HepG2 (cell line): ENCODE measurements at regions not wholly inside any gene's neighbourhood (a gene's known extent, or its start where the extent isn't known, plus 50 kb on each side); places are given as distances from the start of the nearest gene placed in this dataset.

Experiments
- ATAC-seq: fragments of 200-7000 bp; cut with Tn5 transposase; 3 replicates; pipeline ENCODE4 v1.9.1; 2020; ENCODE audit warnings: mild to moderate bottlenecking, moderate library complexity
- BruUV-seq: library from RNA; stranded (reverse); fragments of 400-500 nt; replicated peaks from 2 replicates; lab custom pipeline; 2021; lab: Mats Ljungman, UMichigan
- CTCF ChIA-PET: fragments of 300-600 bp; formaldehyde crosslinking; extraction: SDS; loops from one replicate; lab custom pipeline; 2021; ENCODE audit warnings: low total read pairs, inconsistent platforms, low intra/inter-chr PET ratio; lab: Yijun Ruan, JAX
- POLR2A ChIA-PET: fragments of 350-600 bp; sonication (Branson Sonifier 250); formaldehyde crosslinking; loops from one replicate; lab custom pipeline; 2020; ENCODE audit warnings: antibody characterized with exemption, inconsistent platforms; lab: Yijun Ruan, JAX
- DNase-seq: peaks from one replicate; pipeline ENCODE4 v3.0.0-alpha.2; 2015; ENCODE audit warnings: low spot score
- FAIRE-seq: peaks from 3 replicates; lab custom pipeline; 2011; peaks lifted over from hg19 to GRCh38; lab: Jason Lieb, UNC
- H2AFZ ChIP-seq: one replicate; pipeline ENCODE4 v1.6.1; 2011; ENCODE audit warnings: low read length, inconsistent platforms
- H3K27ac ChIP-seq: fragments of 300-600 bp; 3 replicates; pipeline ENCODE4 v1.8.0; 2011; ENCODE audit warnings: mixed run types, mild to moderate bottlenecking, mixed read lengths, low read length, inconsistent platforms; ENCODE audit not compliant: insufficient read depth; ENCODE audit errors: extremely low read length
- H3K27me3 ChIP-seq, 2 experiments: fragments of 200-600 bp in 1 of 2; 2 replicates in 1 of 2; 3 replicates in 1 of 2; pipeline versions ENCODE4 v1.6.0 to v1.8.0; 2011; ENCODE audit warnings: low read length in 2 of 2, mild to moderate bottlenecking in 2 of 2, moderate library complexity in 2 of 2, inconsistent platforms in 1 of 2; ENCODE audit not compliant: insufficient read depth in 2 of 2, control insufficient read depth in 1 of 2
- H3K36me3 ChIP-seq, 2 experiments: fragments of 200-600 bp in 1 of 2; replicated peaks in 1 of 2; 2 replicates in 1 of 2; 3 replicates in 1 of 2; pipeline versions ENCODE4 v1.5.1 to v1.8.0; 2011; ENCODE audit warnings: low read length in 2 of 2, inconsistent platforms in 1 of 2; ENCODE audit not compliant: insufficient read depth in 2 of 2, control insufficient read depth in 1 of 2
- H3K4me1 ChIP-seq: 2 replicates; pipeline ENCODE4 v1.5.1; 2012; ENCODE audit warnings: low read length, inconsistent platforms; ENCODE audit not compliant: insufficient read depth
- H3K4me2 ChIP-seq: 2 replicates; pipeline ENCODE4 v1.6.0; 2011; ENCODE audit warnings: low read depth, low read length, inconsistent platforms
- H3K4me3 ChIP-seq, 3 experiments: fragments of 200-600 bp in 1 of 3; sonication (generic), shearing (Covaris generic) in 1 of 3; replicated peaks in 1 of 3; 2 replicates each; pipeline ENCODE4 v1.5.1; 2011 to 2016; ENCODE audit warnings: low read length in 3 of 3, inconsistent platforms in 2 of 3, low read depth in 2 of 3, mild to moderate bottlenecking in 2 of 3, control low read depth in 1 of 3, mixed read lengths in 1 of 3; ENCODE audit not compliant: insufficient read depth in 1 of 3
- H3K79me2 ChIP-seq: one replicate; pipeline ENCODE4 v1.6.1; 2011; ENCODE audit warnings: low read length, inconsistent platforms; ENCODE audit not compliant: insufficient read depth
- H3K9ac ChIP-seq: 2 replicates; pipeline ENCODE4 v1.6.0; 2011; ENCODE audit warnings: mild to moderate bottlenecking, low read depth, low read length, inconsistent platforms; ENCODE audit not compliant: insufficient read depth
- H3K9me3 ChIP-seq: 2 replicates; pipeline ENCODE4 v1.5.1; 2012; ENCODE audit warnings: mild to moderate bottlenecking, low read length
- H4K20me1 ChIP-seq: 2 replicates; pipeline ENCODE4 v1.6.0; 2011; ENCODE audit warnings: inconsistent platforms, mild to moderate bottlenecking, low read length, moderate library complexity; ENCODE audit not compliant: insufficient read depth
- BATF2 ChIP-seq: sonication (generic); formaldehyde crosslinking; IDR thresholded peaks from 2 replicates; pipeline ENCODE4 v1.8.0; 2022; ENCODE audit warnings: mild to moderate bottlenecking, missing genetic modification reagents, moderate library complexity
- BRF2 ChIP-seq: sonication (generic); formaldehyde crosslinking; IDR thresholded peaks from 2 replicates; pipeline ENCODE4 v1.8.1; 2022; ENCODE audit warnings: mild to moderate bottlenecking, missing genetic modification reagents
- CERS6 ChIP-seq: sonication (generic); formaldehyde crosslinking; IDR thresholded peaks from 2 replicates; pipeline ENCODE4 v1.5.0; 2020; ENCODE audit warnings: missing genetic modification reagents
- DDIT3 ChIP-seq: sonication (generic); formaldehyde crosslinking; IDR thresholded peaks from 2 replicates; pipeline ENCODE4 v1.4.0; 2020; ENCODE audit warnings: mild to moderate bottlenecking, missing genetic modification reagents
- EHMT2 ChIP-seq: fragments of 200-600 bp; sonication (generic); IDR thresholded peaks from 2 replicates; pipeline ENCODE4 v1.7.0; 2017; ENCODE audit warnings: antibody characterized with exemption, low read depth, low read length, borderline replicate concordance
- RBFOX2 ChIP-seq: fragments of 200-400 bp; formaldehyde crosslinking; IDR thresholded peaks from 2 replicates; pipeline ENCODE4 v1.6.1; 2017; ENCODE audit warnings: low read depth, mild to moderate bottlenecking, low read length
- SMAD3 ChIP-seq: sonication (generic); formaldehyde crosslinking; IDR thresholded peaks from 2 replicates; pipeline ENCODE4 v1.4.0; 2020; ENCODE audit warnings: missing genetic modification reagents
- XRCC5 ChIP-seq: fragments of 200-400 bp; formaldehyde crosslinking; optimal IDR thresholded peaks from 2 replicates; pipeline ENCODE3; 2017; ENCODE audit warnings: mild to moderate bottlenecking, low read length
- ZFP62 ChIP-seq: sonication (generic); formaldehyde crosslinking; IDR thresholded peaks from 2 replicates; pipeline ENCODE4 v1.4.0; 2020; ENCODE audit warnings: missing genetic modification reagents
- ZNF263 ChIP-seq: sonication (generic); formaldehyde crosslinking; IDR thresholded peaks from 2 replicates; pipeline ENCODE4 v1.4.0; 2020; ENCODE audit warnings: missing genetic modification reagents
- ZNF275 ChIP-seq: sonication (generic); formaldehyde crosslinking; IDR thresholded peaks from 2 replicates; pipeline ENCODE4 v1.8.0; 2022; ENCODE audit warnings: missing genetic modification reagents, mild to moderate bottlenecking, inconsistent platforms, borderline replicate concordance
- ZNF280B ChIP-seq: sonication (generic); formaldehyde crosslinking; IDR thresholded peaks from 2 replicates; pipeline ENCODE4 v1.5.0; 2020; ENCODE audit warnings: missing genetic modification reagents, mild to moderate bottlenecking, borderline replicate concordance
- ZNF883 ChIP-seq: sonication (generic); formaldehyde crosslinking; IDR thresholded peaks from 2 replicates; pipeline ENCODE4 v1.5.1; 2020; ENCODE audit warnings: mild to moderate bottlenecking, missing genetic modification reagents; ENCODE audit errors: not compliant biosample characterization
- WGBS: methylation state at CpG from one replicate; pipeline ENCODE4 v1.1.6; 2017; ENCODE audit warnings: low lambda C conversion rate; 5-methylcytosine and 5-hydroxymethylcytosine counted together
- in situ Hi-C: cut with HindIII; loops from 2 replicates; pipeline ENCODE4 v1.10.0; 2017; ENCODE audit warnings: low pct_unique_long_range_greater_than_20kb; ENCODE audit not compliant: extremely low pct_ligation_motif_present
- intact Hi-C: fragments of 100-400 bp; cut with micrococcal nuclease; formaldehyde crosslinking; loops from one replicate; pipeline ENCODE4 v1.10.0; 2022; ENCODE audit not compliant: unreplicated experiment

GRCh38 chr13:33913829-33914228 lies 95.9 kb downstream of the RFC3 start:
- Histone ChIP-seq H3K27ac (no peak overlapping the region), H4K20me1 (no peaks in the 10 kb centered on the region), H3K27me3 (no peaks in the 10 kb centered on the region), H3K4me1 (no peaks in the 10 kb centered on the region), H3K79me2 (no peaks in the 10 kb centered on the region), H3K4me3 (no peak overlapping the region), H3K9ac (no peak overlapping the region), H2AFZ (no peak overlapping the region), H3K9me3 (no peaks in the 10 kb centered on the region), H3K36me3 (no peaks in the 10 kb centered on the region), H3K4me2 (no peak overlapping the region)
- CTCF ChIA-PET = no interaction called here
- FAIRE-seq (no peak), DNase-seq (no peak), ATAC-seq (no peak)
- intact Hi-C loops = no loop called here
- in situ Hi-C loops = no loop called here
- WGBS = 98% methylated on average over 3 of the region's 3 CpGs
- POLR2A ChIA-PET = no interaction called here
- BruUV-seq = no TSS peak
- TF ChIP-seq BATF2 (CRISPR knock-in tag) = no peak
- TF ChIP-seq RBFOX2 = no peak
- TF ChIP-seq XRCC5 = no peak
- TF ChIP-seq, all 625 proteins: peak for 0

- DNase-seq (no peak), ATAC-seq (no peak), FAIRE-seq (no peak)
- BruUV-seq = no TSS peak
- Histone ChIP-seq H3K4me3 (no peak overlapping the region), H4K20me1 (no peaks in the 10 kb centered on the region), H3K9me3 (no peaks in the 10 kb centered on the region), H3K4me2 (no peak overlapping the region), H3K27me3 (no peaks in the 10 kb centered on the region), H3K79me2 (no peaks in the 10 kb centered on the region), H3K36me3 (no peaks in the 10 kb centered on the region), H2AFZ (no peak overlapping the region), H3K4me1 (no peaks in the 10 kb centered on the region), H3K9ac (no peak overlapping the region), H3K27ac (no peak overlapping the region)
- 95% methylated on average over 4 of the region's 4 CpGs for WGBS
- CTCF ChIA-PET = no interaction called here
- intact Hi-C loops (no loop called here), in situ Hi-C loops (no loop called here)
- POLR2A ChIA-PET = no interaction called here
- TF ChIP-seq ZNF280B (CRISPR knock-in tag) = no peak
- no peak for TF ChIP-seq ZNF263
- TF ChIP-seq CERS6 (CRISPR knock-in tag) = no peak
- no peak for TF ChIP-seq ZNF883 (CRISPR knock-in tag)
- TF ChIP-seq ZNF275 (CRISPR knock-in tag) = no peak
- TF ChIP-seq ZFP62 (CRISPR knock-in tag) = no peak
- TF ChIP-seq BRF2 (CRISPR knock-in tag) = no peak
- no peak for TF ChIP-seq DDIT3 (CRISPR knock-in tag)
- no peak for TF ChIP-seq EHMT2
- no peak for TF ChIP-seq SMAD3 (CRISPR knock-in tag)
Observed at GRCh38 chr13:33917190-33917589, 99.2 kb downstream of the RFC3 start.
